ENCODE measurements at regions not wholly inside any gene's neighbourhood (a gene's known extent, or its start where the extent isn't known, plus 50 kb on each side); places are given as distances from the start of the nearest gene placed in this dataset.

- no peak overlapping the region for H3K4me3 ChIP-seq (ENCODE audit: low read depth, low read length)
- TF ChIP-seq CTCF (conservative IDR thresholded peaks at IDR 0.05; ENCODE audit: low read depth, low read length), result no peak
- DNase-seq (ENCODE audit: low read depth), result no peak
These were observed 986.3 kb downstream of the STIM2 start for GRCh38 chr4:27846951-27847350.

- no peak overlapping the region for H3K4me3 ChIP-seq (ENCODE audit: low read depth, low read length)
- TF ChIP-seq CTCF (conservative IDR thresholded peaks at IDR 0.05; ENCODE audit: low read depth, low read length), result peak; percentile 80
- peak; percentile 75 for DNase-seq (ENCODE audit: low read depth)
These were observed 1000.7 kb downstream of the STIM2 start for GRCh38 chr4:27861381-27861787.

GRCh38 chr4:27861802-27862201 is 1001.2 kb downstream of the STIM2 start:
- H3K4me3 ChIP-seq (ENCODE audit: low read depth, low read length), result no peak overlapping the region
- peak; percentile 42 for DNase-seq (ENCODE audit: low read depth)
- TF ChIP-seq CTCF (conservative IDR thresholded peaks at IDR 0.05; ENCODE audit: low read depth, low read length), result no peak

GRCh38 chr4:27873596-27873995 is 1013.0 kb downstream of the STIM2 start:
- H3K4me3 ChIP-seq (ENCODE audit: low read depth, low read length), result no peak overlapping the region
- peak; percentile 1 for DNase-seq (ENCODE audit: low read depth)
- no peak for TF ChIP-seq CTCF (conservative IDR thresholded peaks at IDR 0.05; ENCODE audit: low read depth, low read length)

GRCh38 chr4:27881705-27882104 is 1021.1 kb downstream of the STIM2 start:
- no peak overlapping the region for H3K4me3 ChIP-seq (ENCODE audit: low read depth, low read length)
- TF ChIP-seq CTCF (conservative IDR thresholded peaks at IDR 0.05; ENCODE audit: low read depth, low read length), result no peak
- no peak for DNase-seq (ENCODE audit: low read depth)

GRCh38 chr4:27886120-27886519 is 1025.5 kb downstream of the STIM2 start:
- peak; percentile 56 for DNase-seq (ENCODE audit: low read depth)
- TF ChIP-seq CTCF (conservative IDR thresholded peaks at IDR 0.05; ENCODE audit: low read depth, low read length), result no peak
- H3K4me3 ChIP-seq (ENCODE audit: low read depth, low read length), result no peak overlapping the region

GRCh38 chr4:27887646-27888045 is 1027.0 kb downstream of the STIM2 start:
- no peak overlapping the region for H3K4me3 ChIP-seq (ENCODE audit: low read depth, low read length)
- TF ChIP-seq CTCF (conservative IDR thresholded peaks at IDR 0.05; ENCODE audit: low read depth, low read length), result no peak
- peak; percentile 9 for DNase-seq (ENCODE audit: low read depth)
